DMS53 treated with DMSO at 0.1 percent for 48 hours (cell line): ENCODE measurements at regions not wholly inside any gene's neighbourhood (a gene's known extent, or its start where the extent isn't known, plus 50 kb on each side); places are given as distances from the start of the nearest gene placed in this dataset.
"Not testable (repeated sequence)": the region's sequence is repeated elsewhere in the genome, so short reads cannot be mapped to it uniquely, and the experiment has no call there.

Experiments
- DNase-seq: peaks from one replicate; lab custom pipeline; 2025; ENCODE audit not compliant: unreplicated experiment; lab: John Stamatoyannopoulos, UW

- not testable (repeated sequence) for DNase-seq
Observed at GRCh38 chr20:54788260-54788659, 312.9 kb downstream of the DOK5 start.

- not testable (repeated sequence) for DNase-seq
Observed at GRCh38 chr20:54782758-54783157, 307.4 kb downstream of the DOK5 start.

DNA sequence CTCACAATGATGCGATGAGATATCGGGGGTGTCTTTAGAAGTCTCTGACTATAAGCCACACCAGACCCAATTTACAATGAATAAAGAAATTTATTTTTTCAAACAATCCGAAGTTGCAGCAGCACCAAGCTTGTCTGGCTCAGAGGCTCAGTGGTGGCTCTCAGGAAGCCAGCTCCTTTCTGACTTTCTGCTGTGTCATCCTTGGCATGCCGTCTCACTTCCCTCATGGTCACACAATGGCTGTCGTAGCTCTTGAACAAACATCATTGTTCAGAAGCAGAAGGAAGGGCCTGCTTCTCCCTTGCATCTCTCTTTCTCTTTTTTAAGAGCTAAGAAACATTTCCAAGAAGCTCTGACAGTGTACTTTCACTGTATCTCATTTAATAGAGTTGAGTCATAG, 299.0 kb downstream of the DOK5 start:
- no peak for DNase-seq

- no peak for DNase-seq
Observed at GRCh38 chr20:54773643-54774000, 298.2 kb downstream of the DOK5 start.

DNA sequence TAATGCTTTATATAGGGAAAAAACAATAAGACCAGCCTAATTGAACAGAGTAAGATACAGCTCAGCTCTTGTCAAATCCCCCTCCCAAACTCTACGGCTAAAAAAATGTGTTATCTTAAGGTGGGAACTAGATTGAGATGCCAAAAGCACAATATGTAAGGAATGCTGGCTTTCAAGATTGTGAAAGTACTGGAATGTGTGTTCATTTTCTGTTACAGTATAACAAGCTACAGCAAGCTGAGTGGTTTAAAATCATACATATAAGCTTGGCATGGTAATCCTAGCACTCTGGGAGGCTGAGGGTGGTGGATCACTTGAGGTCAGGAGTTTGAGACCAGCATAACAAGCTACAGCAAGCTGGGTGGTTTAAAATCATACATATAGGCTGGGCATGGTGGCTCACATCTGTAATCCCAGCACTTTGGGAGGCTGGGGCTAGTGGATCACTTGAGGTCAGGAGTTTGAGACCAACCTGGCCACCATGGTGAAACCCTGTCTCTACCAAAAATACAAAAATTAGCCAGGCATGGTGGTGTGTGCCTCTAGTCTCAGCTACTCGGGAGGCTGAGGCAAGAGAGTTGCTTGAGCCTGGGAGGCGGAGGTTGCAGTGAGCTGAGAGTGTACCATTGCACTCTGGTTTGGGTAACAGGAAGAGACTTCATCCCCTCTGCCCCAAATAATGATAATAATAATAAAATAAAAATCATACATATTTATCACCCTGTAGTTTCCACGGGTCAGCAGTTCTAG, 297.7 kb downstream of the DOK5 start:
- no peak for DNase-seq

DNA sequence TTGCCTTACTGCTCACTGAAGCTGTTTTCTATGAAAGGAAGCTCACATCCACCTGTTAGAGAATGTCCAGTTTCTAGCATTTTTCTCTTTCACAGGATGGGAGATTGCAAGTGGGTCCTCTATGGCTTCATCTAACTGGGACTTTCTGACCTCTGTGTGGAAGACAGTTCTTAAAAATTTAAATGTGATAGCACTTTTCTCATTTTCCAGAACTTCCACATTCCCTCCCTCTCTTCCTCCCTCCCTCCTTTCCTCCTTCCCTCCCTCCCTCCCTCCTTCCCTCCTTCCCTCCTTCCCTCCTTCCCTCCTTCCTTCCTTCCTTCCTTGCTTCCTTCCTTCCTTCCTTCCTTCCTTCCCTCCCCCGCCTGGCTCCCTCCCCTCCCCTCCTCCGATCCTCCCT, 291.1 kb downstream of the DOK5 start:
- DNase-seq = no peak

DNA sequence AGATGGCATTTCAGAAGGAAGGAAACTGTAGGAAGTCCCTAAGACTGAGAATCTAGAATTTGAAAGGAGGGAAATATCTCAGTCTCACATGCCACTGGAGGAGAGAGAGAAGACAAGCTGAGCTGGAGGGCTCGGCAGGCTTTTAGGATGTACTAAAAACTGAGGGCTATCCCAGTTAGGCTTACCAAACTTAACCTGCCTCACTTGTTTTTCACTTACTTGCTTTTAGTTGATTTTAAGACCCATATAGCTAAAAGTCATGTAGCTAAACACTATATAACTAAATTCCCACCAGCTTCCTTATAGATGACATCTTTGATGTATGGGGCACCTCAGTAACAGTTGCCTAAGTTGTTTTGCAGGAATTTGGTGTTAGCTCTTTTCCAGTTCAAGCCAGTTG, 288.0 kb downstream of the DOK5 start:
- DNase-seq = no peak

DNA sequence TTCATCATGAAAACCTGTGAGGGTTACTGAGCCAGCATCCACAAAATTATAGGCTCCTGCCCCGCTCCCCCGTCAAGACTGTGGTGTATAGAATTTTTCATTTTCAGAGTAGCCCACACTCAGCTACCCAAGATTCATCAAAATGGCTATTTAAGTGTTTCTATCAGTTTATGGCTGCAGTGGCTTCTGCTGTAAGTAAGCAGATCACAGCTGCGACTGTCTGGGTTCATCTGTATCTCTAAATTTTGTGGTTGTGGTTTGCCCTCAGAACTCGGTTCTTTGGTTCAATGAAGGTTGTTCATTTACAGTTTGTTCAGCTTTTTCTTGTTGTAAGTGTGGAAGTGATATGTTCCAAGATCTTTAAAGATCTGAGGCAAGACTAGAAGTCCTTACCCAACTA, 284.2 kb downstream of the DOK5 start:
- DNase-seq = no peak

DNA sequence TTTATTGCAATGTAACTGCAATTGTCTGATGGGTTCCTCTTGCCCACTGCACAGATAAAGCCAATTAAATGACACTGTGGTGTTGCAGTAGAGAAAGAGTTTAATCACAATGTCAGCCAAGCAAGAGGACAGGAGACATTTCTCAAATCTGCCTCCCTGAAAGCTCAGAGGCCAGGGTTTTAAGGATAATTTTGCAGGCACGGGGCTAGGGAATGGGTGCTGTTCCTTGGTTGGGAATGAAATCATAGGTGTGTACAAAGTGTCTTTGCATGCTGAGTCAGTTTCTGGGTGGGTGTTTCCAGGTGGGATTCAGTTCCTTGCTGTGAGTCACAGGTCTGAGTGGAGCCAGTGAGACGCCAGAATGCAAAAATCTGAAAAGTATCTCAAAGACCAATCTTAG, 271.4 kb downstream of the DOK5 start:
- DNase-seq = no peak

GRCh38 chr20:54745780-54746179, 270.4 kb downstream of the DOK5 start:
- DNase-seq = no peak

- DNase-seq = no peak
Observed at GRCh38 chr20:54744097-54744496, 268.7 kb downstream of the DOK5 start.

DNA sequence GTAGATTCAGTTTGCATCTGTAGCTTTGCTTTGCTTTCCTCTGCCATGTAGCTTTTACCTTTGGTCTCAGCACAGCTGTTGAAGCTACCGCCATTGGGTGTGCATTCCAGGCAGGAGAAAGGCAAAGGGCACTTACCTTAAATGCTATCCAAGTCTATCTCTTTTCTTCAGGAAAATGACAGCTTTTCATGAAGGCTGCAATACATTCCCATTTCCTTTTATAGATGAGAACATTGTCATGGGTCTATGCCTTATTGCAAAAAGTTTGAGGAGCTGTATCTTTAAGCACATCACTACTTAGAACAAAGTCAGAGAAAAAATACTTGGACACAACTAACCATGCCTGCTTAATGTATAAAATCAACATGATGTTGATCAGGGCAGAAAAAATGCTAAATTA, 266.8 kb downstream of the DOK5 start:
- DNase-seq = no peak

DNA sequence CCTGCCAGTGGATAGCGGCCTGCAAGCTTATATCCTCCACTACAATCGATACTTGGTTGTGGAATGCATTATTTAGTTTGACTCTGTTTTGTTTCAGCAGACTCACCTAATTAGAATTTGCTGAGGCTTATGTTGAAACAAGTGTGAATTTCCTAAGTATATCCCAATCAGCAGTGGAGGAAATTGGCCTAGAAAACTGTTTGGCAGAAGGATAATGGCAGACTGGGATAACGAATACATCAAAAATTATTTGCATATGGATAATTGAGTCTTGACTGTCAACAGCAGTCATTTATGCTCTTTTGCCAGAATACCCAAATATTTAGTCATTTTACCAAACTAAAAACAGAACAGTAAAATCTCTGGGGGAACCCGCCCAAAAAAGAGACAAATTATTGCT, 261.0 kb downstream of the DOK5 start:
- no peak for DNase-seq

DNA sequence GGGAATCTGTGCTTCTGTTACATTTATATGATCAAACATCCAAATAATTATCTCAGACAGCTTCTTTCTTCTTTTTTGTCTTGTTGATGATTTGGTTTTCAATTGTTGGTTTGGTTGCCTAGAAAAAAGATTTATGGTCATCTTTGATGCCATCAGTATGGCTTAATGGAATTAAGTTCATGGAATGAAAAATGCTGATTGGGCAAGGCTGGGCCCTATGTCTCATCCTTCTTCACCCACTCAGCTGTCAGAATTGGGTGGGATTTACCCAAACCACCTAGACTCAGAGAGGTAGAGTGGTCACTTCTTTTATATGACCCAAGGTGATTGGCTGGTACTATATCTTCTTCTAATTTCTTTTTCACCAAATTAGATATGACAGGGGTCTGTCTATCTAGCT, 258.3 kb downstream of the DOK5 start:
- DNase-seq = no peak

DNA sequence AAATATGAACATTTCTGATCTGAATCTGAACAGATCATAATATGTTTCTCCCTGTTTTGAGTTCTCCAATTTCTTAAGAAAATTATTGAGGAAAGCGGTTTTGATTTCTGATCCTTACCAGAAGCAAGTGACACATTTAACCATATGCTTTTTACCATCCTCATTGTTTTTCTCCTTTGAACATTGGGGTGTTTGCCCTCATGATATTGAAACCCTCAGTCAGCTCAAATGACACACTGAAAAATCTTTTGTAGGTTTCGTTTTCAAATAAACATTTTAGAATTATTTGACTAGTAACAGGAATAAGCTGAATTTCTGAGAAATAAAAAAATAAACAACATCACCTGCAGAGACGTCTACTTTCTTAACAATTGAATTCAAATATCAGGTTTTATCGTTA, 252.1 kb downstream of the DOK5 start:
- no peak for DNase-seq

- DNase-seq = no peak
Observed at GRCh38 chr20:54726687-54727300, 251.4 kb downstream of the DOK5 start.

GRCh38 chr20:54725266-54725665, 249.9 kb downstream of the DOK5 start:
- DNase-seq = not testable (repeated sequence)

DNA sequence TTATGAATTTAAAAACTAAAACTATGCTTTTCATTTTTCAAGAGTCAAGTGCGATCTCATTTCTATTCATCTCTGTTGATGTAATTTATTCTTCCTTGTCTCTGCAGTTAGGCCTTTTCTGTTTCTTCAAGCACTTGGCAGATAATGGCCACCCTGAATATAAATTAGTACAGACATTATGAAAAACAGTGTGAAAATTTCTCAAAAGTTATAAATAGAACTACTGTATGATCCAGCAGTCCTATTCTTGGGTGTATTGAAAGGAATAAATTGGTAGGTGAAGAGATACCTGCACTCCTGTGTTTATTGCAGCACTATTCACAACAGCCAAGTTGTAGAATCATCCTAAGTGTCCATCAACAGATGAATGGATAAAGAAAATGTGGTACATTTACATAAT, 248.3 kb downstream of the DOK5 start:
- DNase-seq = no peak

- DNase-seq = no peak
Observed at GRCh38 chr20:54717983-54718382, 242.6 kb downstream of the DOK5 start.

GRCh38 chr20:54716790-54717189, 241.4 kb downstream of the DOK5 start:
- DNase-seq = no peak

DNA sequence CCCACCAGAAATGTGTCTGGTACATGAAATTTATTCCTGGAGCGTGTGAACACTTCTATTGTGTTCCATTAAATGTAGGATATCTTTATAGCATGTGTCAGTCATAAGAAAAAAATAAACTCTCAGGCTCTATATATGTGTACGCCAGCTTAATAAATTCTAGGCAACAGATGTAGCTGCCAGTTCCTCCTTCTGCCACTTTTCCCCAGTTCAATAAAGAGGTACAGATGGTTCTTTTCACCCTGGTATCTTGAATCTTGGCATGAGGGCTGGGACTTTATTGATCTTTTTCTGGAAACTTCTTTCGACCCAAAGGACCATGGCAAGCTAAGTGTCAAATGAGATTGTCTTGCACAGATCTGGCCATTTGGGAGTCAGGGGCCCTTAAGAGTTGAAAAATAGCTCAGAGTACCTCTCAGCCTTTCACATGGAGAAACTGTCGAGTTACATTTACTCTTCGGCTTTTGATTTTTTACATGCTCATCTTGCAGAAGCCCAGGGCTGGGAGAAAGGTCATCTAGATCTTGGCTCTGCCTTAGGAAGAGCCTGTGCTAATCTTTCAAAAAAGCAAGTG, 240.9 kb downstream of the DOK5 start:
- DNase-seq = no peak

DNA sequence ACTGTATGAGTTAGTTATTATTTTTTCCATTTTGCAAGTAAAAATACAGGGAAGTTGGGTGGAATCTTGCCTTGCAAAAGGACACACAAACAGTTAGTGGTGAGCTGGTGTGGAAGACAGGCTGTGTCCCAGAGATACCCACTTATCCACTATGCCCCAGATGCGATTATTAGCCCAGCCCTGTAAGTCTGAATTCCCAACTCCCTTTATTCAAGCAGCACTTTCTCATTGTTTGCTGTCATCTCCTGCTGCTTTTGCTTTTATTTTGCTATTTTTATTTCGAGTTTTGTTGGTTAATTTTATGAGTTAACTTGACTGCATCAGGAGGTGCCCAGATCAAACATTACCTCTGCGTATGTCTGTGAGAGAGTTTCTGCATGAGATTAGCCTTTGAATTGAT, 239.4 kb downstream of the DOK5 start:
- no peak for DNase-seq

DNA sequence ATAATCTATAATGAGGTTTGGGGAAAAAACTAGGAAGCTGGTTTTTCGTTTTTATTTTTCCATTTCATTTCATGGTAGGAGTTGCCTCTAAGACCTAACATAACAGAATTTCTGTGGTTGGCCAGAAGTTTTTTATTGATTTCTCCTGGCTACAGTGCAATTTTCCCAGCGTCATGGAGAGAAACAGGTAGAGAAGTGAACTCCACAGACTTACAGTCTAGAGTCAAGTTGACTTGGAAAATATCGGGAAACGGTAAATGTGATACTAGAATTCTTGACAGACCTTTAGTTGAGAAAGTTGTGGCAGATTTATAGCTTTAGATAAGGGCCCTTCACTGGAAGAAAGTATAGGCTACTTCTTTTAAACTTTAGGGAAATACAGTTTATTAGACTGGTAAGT, 238.3 kb downstream of the DOK5 start:
- no peak for DNase-seq
